GM21786 (cell line): ENCODE measurements at regions not wholly inside any gene's neighbourhood (a gene's known extent, or its start where the extent isn't known, plus 50 kb on each side); places are given as distances from the start of the nearest gene placed in this dataset.
"Not testable (repeated sequence)": the region's sequence is repeated elsewhere in the genome, so short reads cannot be mapped to it uniquely, and the experiment has no call there.

ENCODE experiments used
- ATAC-seq: cut with Tn5 transposase; IDR thresholded peaks from one replicate; pipeline ENCODE4 v1.9.1; 2021; ENCODE audit not compliant: unreplicated experiment

DNA sequence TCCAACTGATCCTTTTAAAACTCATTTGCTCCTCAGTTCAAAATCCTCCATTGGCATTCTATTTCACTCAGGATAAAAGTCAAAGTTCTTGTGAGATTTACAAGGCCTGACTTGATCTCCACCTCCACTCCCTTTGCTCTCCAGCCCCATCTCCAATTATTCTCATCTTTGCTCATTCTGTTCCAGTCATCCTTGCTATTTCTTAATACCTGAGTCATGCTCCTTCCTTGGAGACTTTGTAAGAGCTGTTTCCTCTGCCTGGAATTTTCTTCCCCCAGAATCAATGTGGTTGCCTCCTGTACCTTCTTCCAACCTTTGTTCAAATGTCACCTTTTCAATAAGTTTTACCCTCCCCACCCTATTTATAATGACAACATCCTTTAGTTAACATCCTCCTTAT is 373.5 kb downstream of the HTR1B start:
- ATAC-seq = no peak

DNA sequence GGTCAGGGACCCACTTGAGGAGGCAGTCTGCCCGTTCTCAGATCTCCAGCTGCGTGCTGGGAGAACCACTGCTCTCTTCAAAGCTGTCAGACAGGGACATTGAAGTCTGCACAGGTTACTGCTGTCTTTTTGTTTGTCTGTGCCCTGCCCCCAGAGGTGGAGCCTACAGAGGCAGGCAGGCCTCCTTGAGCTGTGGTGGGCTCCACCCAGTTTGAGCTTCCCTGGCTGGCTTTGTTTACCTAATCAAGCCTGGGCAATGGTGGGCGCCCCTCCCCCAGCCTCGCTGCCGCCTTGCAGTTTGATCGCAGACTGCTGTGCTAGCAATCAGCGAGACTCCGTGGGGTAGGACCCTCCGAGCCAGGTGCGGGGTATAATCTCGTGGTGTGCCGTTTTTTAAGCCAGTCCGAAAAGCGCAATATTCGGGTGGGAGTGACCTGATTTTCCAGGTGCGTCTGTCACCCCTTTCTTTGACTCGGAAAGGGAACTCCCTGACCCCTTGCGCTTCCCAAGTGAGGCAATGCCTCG is 375.4 kb downstream of the HTR1B start:
- ATAC-seq = not testable (repeated sequence)

DNA sequence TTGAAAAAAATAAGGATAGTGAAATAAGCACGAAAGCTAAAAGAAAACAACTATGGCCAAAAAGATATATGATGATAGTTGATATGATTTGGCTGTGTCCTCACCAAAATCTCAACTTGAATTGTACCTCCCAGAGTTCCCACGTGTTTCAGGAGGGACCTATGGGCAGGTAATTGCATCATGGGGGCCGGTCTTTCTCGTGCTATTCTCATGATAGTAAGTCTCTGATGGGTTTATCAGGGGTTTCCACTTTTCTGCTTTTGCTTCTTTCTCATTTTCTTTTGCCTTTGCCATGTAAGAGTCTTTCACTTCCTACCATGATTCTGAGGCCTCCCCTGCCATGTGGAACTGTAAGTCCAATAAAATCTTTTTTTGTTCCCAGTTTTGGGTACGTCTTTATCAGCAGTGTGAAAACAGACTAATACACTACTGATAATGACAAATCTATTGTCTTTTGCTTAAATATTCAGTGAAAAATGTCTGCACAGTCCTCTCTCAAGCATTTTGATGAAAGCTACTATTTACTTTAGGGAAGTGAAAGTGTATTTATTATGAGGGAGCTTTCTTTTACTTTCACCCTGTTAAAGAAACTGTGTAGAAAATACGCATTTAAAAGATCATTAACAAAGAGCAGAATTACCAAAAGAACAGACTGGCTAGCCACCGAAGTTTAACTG is 389.1 kb downstream of the HTR1B start:
- ATAC-seq = peak; percentile 89

DNA sequence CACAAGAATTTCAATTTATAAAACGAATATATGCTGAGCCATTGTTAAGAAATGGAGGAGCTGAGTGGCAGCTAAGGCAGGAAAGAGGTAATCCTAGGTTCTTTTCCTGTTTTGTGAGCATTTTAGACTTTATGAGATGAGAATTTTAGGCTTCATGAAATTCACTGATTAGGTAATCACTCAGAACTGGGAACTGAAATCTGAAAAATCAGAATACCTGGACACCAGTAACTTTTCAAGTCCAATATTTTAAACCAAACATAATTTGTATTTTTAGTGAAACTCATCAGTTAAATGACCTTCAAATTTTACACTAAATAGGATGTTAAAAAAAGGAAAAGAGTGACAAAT is 389.9 kb downstream of the HTR1B start:
- no peak for ATAC-seq

DNA sequence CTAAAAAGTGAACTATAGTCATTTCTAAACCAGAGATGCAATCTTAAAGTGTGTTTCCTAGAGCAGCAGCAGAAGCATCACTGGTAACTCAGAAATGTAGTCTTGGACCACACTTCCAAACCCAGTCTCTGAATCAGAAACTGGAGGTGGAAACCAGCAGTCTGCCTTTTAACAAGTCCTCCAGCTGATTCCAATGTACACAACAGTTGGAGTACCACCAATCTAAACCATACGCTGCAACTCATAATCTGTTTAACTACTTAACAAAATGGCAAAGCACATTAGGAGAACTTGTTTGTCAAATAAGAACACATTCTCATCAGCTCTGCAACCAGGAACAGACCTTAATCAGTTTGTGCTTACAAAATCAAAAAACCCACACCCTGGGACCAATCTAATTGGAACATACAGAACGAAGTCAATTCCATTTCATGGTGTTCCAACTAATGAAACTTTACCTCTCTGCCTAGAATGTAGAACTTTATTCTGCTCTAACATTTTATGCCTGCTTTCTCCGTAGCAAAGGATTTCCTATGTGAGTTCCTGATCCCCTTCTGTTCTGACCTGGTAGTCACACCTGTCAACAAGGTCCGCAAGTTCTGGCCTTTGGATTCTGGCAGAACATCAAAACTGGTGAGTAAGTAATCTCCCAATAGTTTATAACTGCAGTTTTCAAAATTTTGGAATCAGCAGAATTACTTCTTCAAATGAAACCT is 390.4 kb downstream of the HTR1B start:
- no peak for ATAC-seq

DNA sequence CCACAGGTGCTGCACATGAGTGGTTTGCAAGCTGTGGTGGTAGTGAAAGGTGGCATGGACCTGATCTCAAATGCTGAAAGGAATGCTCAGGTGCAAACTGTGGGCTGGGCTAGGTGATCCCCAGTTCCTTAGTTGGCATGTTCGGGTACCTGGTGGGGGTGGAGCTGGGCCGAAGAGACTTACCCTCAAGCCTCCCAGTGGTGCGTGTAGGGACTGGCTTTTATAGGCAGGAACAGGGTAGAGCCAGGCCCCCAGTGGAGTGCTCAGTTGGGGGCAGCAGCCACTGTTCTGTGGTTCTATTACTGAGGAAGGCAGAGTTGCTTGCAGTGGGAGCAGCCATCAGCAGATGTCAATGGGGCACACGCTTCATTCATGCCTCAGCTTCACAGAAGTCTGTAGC is 399.8 kb downstream of the HTR1B start:
- no peak for ATAC-seq

DNA sequence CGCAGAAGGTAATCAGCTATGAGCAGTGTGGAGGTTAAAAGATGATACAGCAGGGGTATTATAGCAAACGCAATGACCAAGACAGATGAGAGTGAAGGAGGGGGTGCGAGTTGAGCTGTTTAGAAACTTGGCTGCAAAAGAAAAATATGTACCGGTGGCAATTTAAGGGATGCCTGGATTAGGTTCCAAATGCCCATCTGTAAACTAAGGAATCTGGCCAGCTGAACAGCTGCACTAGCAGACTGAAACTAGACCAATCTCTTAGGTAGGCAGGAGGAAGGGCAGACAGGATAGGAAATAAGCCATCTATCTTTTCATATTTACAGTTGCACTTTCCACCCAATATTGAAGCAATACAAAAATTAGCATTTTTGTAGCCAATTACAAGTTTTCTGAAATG is 407.6 kb downstream of the HTR1B start:
- no peak for ATAC-seq

DNA sequence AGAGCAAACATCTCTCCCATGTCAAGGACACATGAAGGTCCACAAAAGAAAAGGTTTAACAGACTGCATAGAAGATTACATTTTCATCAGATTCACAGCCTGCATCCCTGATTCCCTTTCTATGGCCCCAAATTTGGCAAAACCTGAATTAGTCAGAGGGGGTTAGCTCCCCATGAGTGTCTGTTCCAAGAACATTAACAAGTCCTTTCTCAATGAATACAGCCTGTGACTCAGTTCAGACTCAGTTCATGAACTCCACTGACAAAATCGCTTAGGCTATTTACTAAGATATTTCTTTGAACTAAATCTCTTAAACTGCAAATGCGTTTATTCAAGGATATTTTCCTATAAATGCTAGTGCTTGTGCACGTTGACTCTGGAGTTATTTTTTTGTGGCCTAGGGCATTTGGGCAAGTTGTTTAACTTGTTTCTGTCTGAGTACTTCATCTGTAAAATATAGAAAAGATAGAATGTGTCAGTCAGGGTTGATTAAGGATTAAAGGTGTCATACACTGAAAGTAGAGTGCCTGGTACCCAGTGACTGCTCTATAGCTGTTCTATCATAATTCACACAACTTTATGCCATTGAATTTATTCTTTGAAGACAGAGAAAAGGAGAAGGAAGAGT is 422.6 kb downstream of the HTR1B start:
- ATAC-seq = no peak

DNA sequence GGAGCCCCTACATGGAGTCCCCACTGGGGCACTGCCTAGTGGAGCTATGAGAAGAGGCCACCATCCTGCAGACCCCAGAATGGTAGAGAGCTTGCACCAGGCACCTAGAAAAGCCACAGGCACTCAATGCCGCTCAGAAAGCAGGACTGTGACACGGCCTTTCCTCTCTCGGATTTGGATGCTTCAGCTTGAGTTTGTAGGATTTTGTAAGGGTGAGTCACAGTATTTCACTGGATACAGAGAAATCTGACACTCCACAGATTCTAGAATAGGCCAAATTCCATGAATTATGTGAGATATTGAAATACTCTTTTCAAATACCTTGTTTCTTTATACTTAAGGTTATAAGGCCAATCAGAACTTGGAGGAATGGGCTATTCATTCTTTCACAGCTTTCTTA is 424.5 kb downstream of the HTR1B start:
- no peak for ATAC-seq

DNA sequence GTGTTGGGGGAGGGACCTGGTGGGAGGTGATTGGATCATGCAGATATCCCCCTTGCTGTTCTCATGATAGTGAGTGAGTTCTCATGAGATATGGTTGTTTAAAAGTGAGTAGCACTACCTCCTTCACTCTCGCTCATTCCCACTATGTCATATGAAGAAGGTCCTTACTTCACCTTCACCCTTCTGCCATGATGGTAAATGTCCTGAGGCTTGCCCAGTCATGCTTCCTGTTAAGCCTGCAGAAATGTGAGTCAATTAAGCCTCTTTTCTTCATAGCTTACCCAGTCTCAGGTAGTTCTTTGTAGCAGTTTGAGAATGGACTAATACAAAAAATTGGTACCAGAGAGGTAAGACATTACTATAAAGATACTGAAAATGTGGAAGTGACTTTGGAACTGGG is 425.9 kb downstream of the HTR1B start:
- no peak for ATAC-seq

DNA sequence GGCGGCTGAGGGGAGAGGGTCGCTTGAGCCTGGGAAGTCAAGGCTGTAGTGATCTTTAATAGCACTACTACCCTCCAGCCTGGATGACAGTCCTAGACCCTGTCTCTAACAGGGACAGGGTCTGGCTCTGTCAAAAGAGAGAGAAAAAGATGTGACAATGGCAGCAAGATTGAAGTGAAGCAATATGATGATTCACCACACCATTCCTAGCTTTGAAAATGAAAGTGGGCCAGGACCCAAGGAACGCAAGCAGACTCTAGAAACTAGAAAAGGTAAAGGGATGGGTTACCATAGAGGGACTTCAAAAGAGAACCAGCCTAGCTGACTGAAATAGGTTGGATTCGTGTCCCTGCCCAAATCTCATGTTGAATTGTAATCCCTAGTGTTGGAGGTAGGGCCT is 426.9 kb downstream of the HTR1B start:
- no peak for ATAC-seq

DNA sequence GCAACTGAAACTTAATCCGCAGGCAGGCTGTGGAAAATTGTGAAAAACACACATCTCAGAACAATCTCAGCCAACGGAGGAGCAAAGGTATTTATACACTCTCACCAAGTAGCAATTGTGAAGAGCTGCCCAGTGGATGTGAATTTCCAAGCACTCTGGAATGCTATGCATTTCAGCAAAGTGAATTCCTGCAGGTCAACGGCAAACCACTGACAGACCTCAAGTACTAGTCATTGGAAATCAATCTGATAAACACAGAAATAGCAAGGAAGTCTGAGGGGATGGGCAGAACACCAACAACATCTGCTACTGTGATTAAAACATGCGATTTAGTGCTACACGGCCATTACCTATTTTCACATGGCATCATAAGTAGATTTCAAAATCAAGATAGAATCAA is 429.1 kb downstream of the HTR1B start:
- ATAC-seq = no peak

DNA sequence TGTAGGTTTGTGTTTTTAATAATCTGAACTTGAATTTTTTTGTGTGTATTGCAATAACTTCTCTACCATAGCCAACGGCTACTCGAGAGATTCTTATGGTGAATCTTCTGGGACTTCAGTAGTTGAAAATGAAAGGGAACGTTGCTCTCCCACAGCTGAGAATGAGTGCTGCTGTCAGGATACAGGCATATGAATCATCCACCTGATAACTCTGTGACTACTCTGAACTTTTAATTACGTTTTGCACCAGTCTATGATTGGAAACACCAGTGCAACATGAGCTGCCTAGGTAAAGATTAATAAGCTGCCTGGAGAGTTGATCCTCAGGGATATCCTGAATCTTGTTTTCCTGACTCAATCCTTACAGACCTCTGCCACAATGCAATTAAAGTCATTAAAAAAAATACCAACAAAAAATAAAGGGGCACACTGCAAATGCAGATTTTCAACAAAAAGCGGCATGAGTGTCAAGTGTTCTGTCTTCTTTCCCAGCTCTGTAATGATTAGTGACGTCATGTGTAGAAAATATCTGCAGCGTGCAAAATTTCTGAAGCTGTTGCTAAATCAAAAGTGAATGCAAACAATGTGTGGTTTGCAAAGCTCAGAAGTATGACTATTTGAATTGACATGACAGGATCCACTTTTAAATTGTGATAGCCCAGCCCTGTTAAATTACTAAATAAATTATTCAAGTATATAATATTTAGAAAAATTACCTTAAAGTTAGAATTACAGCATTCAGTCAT is 432.2 kb downstream of the HTR1B start:
- no peak for ATAC-seq

DNA sequence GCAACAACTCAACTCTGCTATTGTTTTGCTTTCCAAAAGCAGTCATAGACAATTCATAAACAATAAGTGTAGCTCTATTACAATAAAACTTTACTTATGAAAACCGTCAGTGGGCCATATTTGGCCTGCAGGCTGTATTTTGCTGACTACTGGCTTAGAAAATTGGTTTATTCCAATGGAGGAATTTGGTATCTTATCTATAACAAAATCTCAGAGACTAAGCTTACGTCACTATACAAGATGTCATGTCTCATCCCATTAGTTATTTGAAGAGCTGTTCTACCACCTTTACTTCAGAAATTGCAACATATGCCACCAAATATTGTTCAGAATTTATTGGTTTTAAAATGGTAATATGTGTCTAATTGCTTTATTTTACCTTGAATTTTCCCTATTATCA is 436.9 kb downstream of the HTR1B start:
- no peak for ATAC-seq

DNA sequence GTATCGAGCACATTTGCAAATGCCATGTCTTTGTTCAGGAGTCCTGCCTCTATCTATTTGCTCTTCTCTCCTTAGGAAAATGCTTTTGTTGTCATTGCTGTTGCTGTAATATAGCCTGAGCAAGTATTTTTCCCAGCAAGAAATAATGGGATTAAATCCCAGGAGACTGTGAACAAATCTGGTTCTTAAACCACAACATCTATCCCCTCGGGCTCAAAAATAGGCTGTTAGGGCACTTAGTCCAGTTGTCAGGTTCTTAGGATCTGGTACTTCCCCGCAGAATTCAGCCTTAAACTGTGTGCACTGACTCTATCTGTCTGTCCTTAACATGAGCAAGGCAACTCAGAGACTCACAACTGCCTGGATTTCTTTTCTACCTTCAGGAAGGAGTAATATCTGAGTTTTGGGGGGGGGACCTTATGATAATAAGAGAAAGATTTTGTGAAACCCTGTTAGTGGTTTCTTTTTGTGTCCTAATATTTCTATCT is 437.5 kb downstream of the HTR1B start:
- ATAC-seq = no peak

DNA sequence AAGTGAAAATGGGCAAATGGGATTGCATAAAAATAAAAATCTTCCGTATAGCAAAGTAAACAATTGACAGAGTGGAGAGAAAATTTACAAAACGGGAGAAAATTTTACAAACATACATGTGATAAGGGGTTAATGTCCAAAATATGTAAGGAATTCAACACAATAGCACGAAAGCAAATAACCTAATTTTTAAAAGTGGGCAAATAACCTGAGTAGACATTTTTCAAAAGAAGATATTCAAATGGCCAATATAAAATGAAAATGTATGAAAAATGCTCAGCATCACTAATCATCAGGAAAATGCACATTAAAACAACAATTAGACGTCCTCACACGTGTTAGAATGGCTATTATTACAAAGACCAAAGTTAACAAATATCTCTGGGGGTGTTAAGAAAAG is 441.5 kb downstream of the HTR1B start:
- ATAC-seq = no peak

DNA sequence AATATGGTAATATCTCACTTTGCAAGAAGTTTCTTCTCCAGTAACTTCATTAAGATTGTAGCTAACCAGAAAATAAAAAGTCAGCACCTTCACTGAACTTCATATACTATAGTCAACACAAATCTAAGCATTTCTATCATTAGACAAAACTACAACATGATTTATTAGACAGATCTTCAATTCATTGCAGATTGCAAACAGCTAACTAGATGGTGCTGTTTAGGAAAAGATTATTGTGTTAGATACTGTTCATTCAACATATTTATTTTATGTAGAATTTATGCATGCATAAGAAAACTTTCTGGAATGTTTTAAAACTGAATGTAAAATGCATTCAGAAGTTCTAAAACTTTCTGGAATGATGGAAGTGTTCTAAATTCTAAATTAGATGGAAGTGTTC is 442.1 kb downstream of the HTR1B start:
- no peak for ATAC-seq

DNA sequence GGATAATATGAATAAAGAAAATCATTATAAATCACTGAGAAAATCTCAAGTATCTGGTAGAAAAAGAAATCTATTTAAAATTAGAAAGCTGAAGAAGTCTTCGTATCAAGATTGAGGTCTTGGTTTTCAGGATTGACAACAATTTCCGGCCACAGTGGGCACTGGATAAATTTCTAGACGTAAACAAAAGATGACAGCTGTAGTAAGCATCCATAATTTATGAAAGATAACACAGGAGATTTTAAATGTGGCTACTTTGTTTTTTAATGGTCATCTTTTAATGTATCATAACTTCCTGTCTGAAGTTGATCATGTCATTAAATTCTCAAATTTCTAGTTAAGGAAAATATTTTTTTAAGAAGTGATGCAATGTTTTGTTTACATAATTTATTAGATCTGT is 444.2 kb downstream of the HTR1B start:
- ATAC-seq = no peak

DNA sequence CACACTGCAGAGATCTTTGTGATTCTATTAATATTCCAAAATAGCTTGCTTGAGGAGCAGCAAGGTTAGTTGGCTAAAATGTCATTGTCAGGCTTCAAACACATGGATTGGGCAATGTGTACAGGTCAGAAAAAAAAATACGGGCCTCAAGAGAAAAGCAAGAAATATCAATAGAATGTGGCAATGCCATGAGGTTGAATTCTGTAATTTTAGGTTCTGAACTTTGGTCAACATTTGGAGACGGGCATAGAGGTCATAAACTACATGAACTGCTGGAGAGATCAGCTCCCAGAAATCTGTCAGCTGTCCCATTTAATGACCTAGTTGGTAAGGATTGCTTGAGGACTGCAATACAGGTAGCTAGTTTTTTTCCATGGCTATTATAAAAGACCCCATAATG is 445.8 kb downstream of the HTR1B start:
- ATAC-seq = no peak

DNA sequence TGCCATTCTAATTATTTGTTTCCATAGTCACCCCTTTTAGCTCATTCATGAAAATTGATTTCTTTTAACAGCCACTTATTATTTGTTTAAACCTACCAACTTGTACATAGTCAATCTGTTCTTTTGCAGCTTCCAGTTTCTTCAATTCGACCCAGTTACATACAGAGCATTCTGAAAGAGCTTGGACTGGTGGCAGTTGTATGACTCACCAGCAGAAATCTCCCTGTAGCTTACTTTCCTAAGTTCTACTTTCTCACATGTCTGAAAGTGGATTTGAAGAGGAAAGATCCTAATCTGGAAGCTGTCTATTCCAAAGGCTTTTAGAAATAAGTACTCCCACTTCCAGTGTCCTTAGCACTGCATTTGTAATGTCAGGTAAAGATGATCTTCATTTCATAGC is 447.9 kb downstream of the HTR1B start:
- no peak for ATAC-seq

DNA sequence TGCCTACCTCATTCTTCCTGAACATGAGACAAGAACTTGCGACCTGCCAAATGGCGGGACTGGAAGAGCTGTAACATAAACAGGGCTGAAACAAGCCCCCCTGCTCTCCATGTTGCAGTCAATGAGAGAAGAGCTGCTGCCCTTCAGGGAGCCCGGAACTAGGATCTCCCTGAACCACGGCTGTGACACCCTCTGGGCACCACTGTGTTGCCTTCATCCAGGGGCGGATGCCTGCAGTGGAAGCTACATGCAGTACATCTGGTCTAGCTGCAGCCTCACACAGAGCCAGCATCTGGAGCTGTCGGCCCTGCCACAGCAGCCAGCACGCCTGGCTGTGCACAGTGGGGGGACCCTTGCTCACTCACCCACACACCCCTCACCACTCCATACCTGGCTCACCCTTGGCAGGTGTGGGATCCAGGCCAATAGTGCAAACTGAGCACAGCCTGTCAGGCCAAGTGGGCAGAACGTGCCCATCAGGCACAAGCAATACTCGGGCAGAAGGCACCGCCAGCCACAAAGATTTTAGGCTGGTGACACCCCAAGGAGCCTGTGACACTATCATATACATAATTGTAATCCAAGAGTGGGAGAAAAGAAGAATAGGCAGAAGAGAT is 451.3 kb downstream of the HTR1B start:
- no peak for ATAC-seq
